Esophagus muscularis mucosa (tissue), 4 donors: ENCODE measurements at regions not wholly inside any gene's neighbourhood (a gene's known extent, or its start where the extent isn't known, plus 50 kb on each side); places are given as distances from the start of the nearest gene placed in this dataset.

Experiments
- DNase-seq: peaks from one replicate; pipeline ENCODE4 v3.0.0-alpha.2; 2017; ENCODE audit errors: extremely low spot score
- H3K27ac ChIP-seq, 4 donors: fragments of 200-600 bp; sonication (generic); replicated peaks in 1 of 4; 1 replicate in 3 of 4; 2 replicates in 1 of 4; pipeline ENCODE4 v1.5.1; 2016 to 2019; ENCODE audit warnings: mild to moderate bottlenecking in 1 of 4
- H3K27me3 ChIP-seq, 4 donors: fragments of 200-600 bp; sonication (generic); one replicate each; pipeline versions ENCODE4 v1.5.1 to v1.6.0; 2016 to 2019
- H3K36me3 ChIP-seq, 4 donors: fragments of 200-600 bp; sonication (generic); one replicate each; pipeline ENCODE4 v1.5.1; 2016 to 2019
- H3K4me1 ChIP-seq, 4 donors: fragments of 200-600 bp; sonication (generic); one replicate each; pipeline ENCODE4 v1.5.1; 2016 to 2019
- H3K4me3 ChIP-seq, 4 donors: fragments of 200-600 bp; sonication (generic); 1 replicate in 2 of 4; 2 replicates in 2 of 4; pipeline ENCODE4 v1.5.1; 2016 to 2019; ENCODE audit warnings: mild to moderate bottlenecking in 4 of 4, moderate library complexity in 1 of 4
- H3K9me3 ChIP-seq, 4 donors: fragments of 200-600 bp; sonication (generic); 1 replicate in 3 of 4; 2 replicates in 1 of 4; pipeline ENCODE4 v1.5.1; 2016 to 2019
- CTCF ChIP-seq, 3 experiments: fragments of 200-600 bp in 2 of 3; fragments of 450-650 bp in 1 of 3; sonication (generic) in 2 of 3; IDR thresholded peaks; one replicate each; pipeline ENCODE4 v1.5.1; 2017 to 2019; ENCODE audit warnings: antibody characterized with exemption in 3 of 3, mild to moderate bottlenecking in 2 of 3, moderate library complexity in 1 of 3
- EP300 ChIP-seq: sonication (generic); formaldehyde crosslinking; IDR thresholded peaks from one replicate; pipeline ENCODE4 v1.6.1; 2017; ENCODE audit warnings: antibody characterized with exemption
- POLR2A ChIP-seq: fragments of 450-650 bp; IDR thresholded peaks from one replicate; pipeline ENCODE4 v1.6.1; 2017; ENCODE audit warnings: antibody characterized with exemption, moderate library complexity, mild to moderate bottlenecking, low read depth
- POLR2AphosphoS5 ChIP-seq, 2 donors: sonication (generic); formaldehyde crosslinking; IDR thresholded peaks; one replicate each; pipeline ENCODE4 v1.6.1; 2017; ENCODE audit warnings: antibody characterized with exemption in 2 of 2
- WGBS: methylation state at CpG from one replicate; pipeline ENCODE4 v1.1.5; 2018; 5-methylcytosine and 5-hydroxymethylcytosine counted together
- intact Hi-C: fragments of 100-400 bp; cut with DNase I; formaldehyde crosslinking; loops from one replicate; pipeline ENCODE4 v1.15.1; 2023

GRCh38 chr2:195477996-195478382, 179.0 kb upstream of the SLC39A10 start:
- Histone ChIP-seq H3K27me3 (no peaks in the 10 kb centered on the region), H3K9me3 (no peaks in the 10 kb centered on the region), H3K27ac (no peak overlapping the region), H3K36me3 (no peaks in the 10 kb centered on the region), H3K4me1 (no peaks in the 10 kb centered on the region), H3K4me3 (no peak overlapping the region)
- TF ChIP-seq POLR2AphosphoS5 (IDR thresholded peaks at IDR 0.05) (no peak), EP300 (no peak)
- DNase-seq, result no peak
- intact Hi-C loops, result no loop called here

- no peak for DNase-seq
- no peak overlapping the region for H3K27ac ChIP-seq
These were observed 179.6 kb upstream of the SLC39A10 start for GRCh38 chr2:195477248-195477995.

GRCh38 chr2:195475336-195475735, 181.7 kb upstream of the SLC39A10 start:
- no peak overlapping the region for H3K4me3 ChIP-seq
- intact Hi-C loops, result no loop called here
- WGBS, result 47% methylated on average over 5 of the region's 5 CpGs
- H3K27ac ChIP-seq, result no peak overlapping the region
- H3K27me3 ChIP-seq, result no peaks in the 10 kb centered on the region
- H3K36me3 ChIP-seq, result no peaks in the 10 kb centered on the region
- DNase-seq, result no peak
- TF ChIP-seq POLR2A (no peak), EP300 (no peak)
- H3K4me1 ChIP-seq, result no peaks in the 10 kb centered on the region
- H3K9me3 ChIP-seq, result no peaks in the 10 kb centered on the region

More at GRCh38 chr2:195477248-195477995, 179.6 kb upstream of the SLC39A10 start:
- H3K27me3 ChIP-seq, result no peaks in the 10 kb centered on the region
- H3K9me3 ChIP-seq, result no peaks in the 10 kb centered on the region
- TF ChIP-seq POLR2AphosphoS5 (IDR thresholded peaks at IDR 0.05) (no peak), CTCF (IDR thresholded peaks at IDR 0.05) (no peak), EP300 (no peak), POLR2A (no peak)
- H3K36me3 ChIP-seq, result no peaks in the 10 kb centered on the region
- WGBS, result 87% methylated on average over 2 of the region's 2 CpGs
- intact Hi-C loops, result no loop called here
- H3K4me1 ChIP-seq, result no peaks in the 10 kb centered on the region
- no peak overlapping the region for H3K4me3 ChIP-seq

GRCh38 chr2:195473862-195474261, 183.2 kb upstream of the SLC39A10 start:
- Histone ChIP-seq H3K4me1 (no peaks in the 10 kb centered on the region), H3K36me3 (no peaks in the 10 kb centered on the region), H3K27ac (no peak overlapping the region), H3K9me3 (no peaks in the 10 kb centered on the region), H3K27me3 (no peaks in the 10 kb centered on the region), H3K4me3 (no peak overlapping the region)
- intact Hi-C loops, result no loop called here
- DNase-seq, result no peak
- 86% methylated on average over 6 of the region's 6 CpGs for WGBS
- TF ChIP-seq POLR2AphosphoS5 (IDR thresholded peaks at IDR 0.05) (no peak), CTCF (IDR thresholded peaks at IDR 0.05) (no peak), EP300 (no peak), POLR2A (no peak)

- Histone ChIP-seq H3K36me3 (no peaks in the 10 kb centered on the region), H3K9me3 (no peaks in the 10 kb centered on the region), H3K4me1 (no peaks in the 10 kb centered on the region), H3K27ac (no peak overlapping the region), H3K27me3 (no peaks in the 10 kb centered on the region), H3K4me3 (no peak overlapping the region)
- intact Hi-C loops, result no loop called here
- 66% methylated on average over 3 of the region's 3 CpGs for whole genome bisulfite sequencing
- TF ChIP-seq POLR2AphosphoS5 (IDR thresholded peaks at IDR 0.05), result no peak
- TF ChIP-seq POLR2A, result no peak
- no peak for TF ChIP-seq EP300
- DNase-seq, result no peak
These were observed 184.4 kb upstream of the SLC39A10 start for GRCh38 chr2:195472501-195473234.

- DNase-seq, result no peak
- H3K9me3 ChIP-seq, result peaks cover 0 to 1% (median 0%) of the 10 kb centered on the region in 4 donors
- no peaks in the 10 kb centered on the region for H3K36me3 ChIP-seq
- intact Hi-C loops, result no loop called here
- TF ChIP-seq POLR2A (no peak), POLR2AphosphoS5 (IDR thresholded peaks at IDR 0.05) (no peak), CTCF (IDR thresholded peaks at IDR 0.05) (no peak), EP300 (no peak)
- H3K4me1 ChIP-seq, result no peaks in the 10 kb centered on the region
- H3K27me3 ChIP-seq, result no peaks in the 10 kb centered on the region
- 82% methylated on average over 4 of the region's 4 CpGs for WGBS
- H3K4me3 ChIP-seq, result no peak overlapping the region
- H3K27ac ChIP-seq, result no peak overlapping the region
These were observed 185.2 kb upstream of the SLC39A10 start for GRCh38 chr2:195471807-195472206.
